NCI-H345 treated with DMSO at 0.1 percent for 48 hours (cell line): ENCODE measurements at regions not wholly inside any gene's neighbourhood (a gene's known extent, or its start where the extent isn't known, plus 50 kb on each side); places are given as distances from the start of the nearest gene placed in this dataset.
"Not testable (repeated sequence)": the region's sequence is repeated elsewhere in the genome, so short reads cannot be mapped to it uniquely, and the experiment has no call there.

Experiments
- DNase-seq: peaks from one replicate; lab custom pipeline; 2025; ENCODE audit not compliant: unreplicated experiment; lab: John Stamatoyannopoulos, UW

- DNase-seq, result peak; percentile 68
Measured at GRCh38 chr4:187103351-187103750, 379.7 kb upstream of the FAT1 start.

- DNase-seq, result no peak
Measured at GRCh38 chr4:187108845-187109244, 385.2 kb upstream of the FAT1 start.

- DNase-seq, result no peak
Measured at GRCh38 chr4:187109636-187110035, 386.0 kb upstream of the FAT1 start.

- DNase-seq, result no peak
Measured at GRCh38 chr4:187118166-187118565, 394.5 kb upstream of the FAT1 start.

- DNase-seq, result no peak
Measured at GRCh38 chr4:187118602-187119120, 395.0 kb upstream of the FAT1 start.

- DNase-seq, result no peak
Measured at GRCh38 chr4:187124331-187124730, 400.7 kb upstream of the FAT1 start.

- no peak for DNase-seq
Measured at GRCh38 chr4:187125062-187125461, 401.4 kb upstream of the FAT1 start.

- no peak for DNase-seq
Measured at GRCh38 chr4:187127456-187127855, 403.8 kb upstream of the FAT1 start.

- DNase-seq, result no peak
Measured at GRCh38 chr4:187128222-187128621, 404.6 kb upstream of the FAT1 start.

GRCh38 chr4:187128976-187129375 lies 405.3 kb upstream of the FAT1 start:
- DNase-seq, result no peak

GRCh38 chr4:187131826-187132225 lies 408.2 kb upstream of the FAT1 start:
- DNase-seq, result not testable (repeated sequence)

GRCh38 chr4:187135878-187136277 lies 412.2 kb upstream of the FAT1 start:
- DNase-seq, result no peak

- DNase-seq, result no peak
Measured at GRCh38 chr4:187139141-187139540, 415.5 kb upstream of the FAT1 start.

- no peak for DNase-seq
Measured at GRCh38 chr4:187141101-187141500, 417.4 kb upstream of the FAT1 start.

GRCh38 chr4:187149229-187149945 lies 425.7 kb upstream of the FAT1 start:
- DNase-seq, result no peak

- DNase-seq, result no peak
Measured at GRCh38 chr4:187157380-187157958, 433.8 kb upstream of the FAT1 start.

- no peak for DNase-seq
Measured at GRCh38 chr4:187158003-187158402, 434.3 kb upstream of the FAT1 start.

- DNase-seq, result no peak
Measured at GRCh38 chr4:187160486-187160885, 436.8 kb upstream of the FAT1 start.

GRCh38 chr4:187166886-187167512 lies 443.3 kb upstream of the FAT1 start:
- DNase-seq, result no peak

- DNase-seq, result no peak
Measured at GRCh38 chr4:187171706-187172339, 448.2 kb upstream of the FAT1 start.

- DNase-seq, result no peak
Measured at GRCh38 chr4:187172340-187172761, 448.7 kb upstream of the FAT1 start.

- DNase-seq, result no peak
Measured at GRCh38 chr4:187174749-187175148, 451.1 kb upstream of the FAT1 start.
